ENCODE measurements at regions not wholly inside any gene's neighbourhood (a gene's known extent, or its start where the extent isn't known, plus 50 kb on each side); places are given as distances from the start of the nearest gene placed in this dataset.

GRCh38 chr3:30091686-30092085 lies 514.7 kb upstream of the TGFBR2 start:
- TF ChIP-seq EZH2phosphoT487 (IDR thresholded peaks at IDR 0.05; ENCODE audit: low read depth, severe bottlenecking, unreplicated experiment): no peak
- no peak for TF ChIP-seq CTCF (IDR thresholded peaks at IDR 0.05; ENCODE audit: poor library complexity)
- no peak for TF ChIP-seq EZH2 (IDR thresholded peaks at IDR 0.05; ENCODE audit: borderline replicate concordance)

Data from hepatocyte (in vitro differentiated cells).